H1 (cell line): ENCODE measurements at regions not wholly inside any gene's neighbourhood (a gene's known extent, or its start where the extent isn't known, plus 50 kb on each side); places are given as distances from the start of the nearest gene placed in this dataset.
A peak's percentile ranks its signal among the peaks of the same experiment; 100 is the strongest.

ENCODE experiments used
- CTCF ChIA-PET: fragments of 300-600 bp; sonication (Branson Sonifier 250); formaldehyde crosslinking; loops from one replicate; lab custom pipeline; 2021; ENCODE audit not compliant: partially characterized antibody; lab: Charles Lee
- POLR2A ChIA-PET: fragments of 300-600 bp; sonication (Branson Sonifier 250); formaldehyde crosslinking; loops from one replicate; lab custom pipeline; 2021; ENCODE audit warnings: inconsistent platforms; ENCODE audit not compliant: partially characterized antibody; lab: Charles Lee
- DNase-seq, 2 experiments: peaks; one replicate each; pipeline versions ENCODE4 v3.0.0 to v3.0.0-alpha.2; 2010 to 2022; ENCODE audit warnings: low spot score in 2 of 2, low read depth in 1 of 2, mixed read lengths in 1 of 2
- FAIRE-seq: peaks from 2 replicates; lab custom pipeline; 2011; peaks lifted over from hg19 to GRCh38; lab: Jason Lieb, UNC
- H2AFZ ChIP-seq: 2 replicates; pipeline ENCODE4 v1.8.1; 2012; ENCODE audit warnings: low read length, inconsistent platforms
- H2AK5ac ChIP-seq: 2 replicates; pipeline ENCODE4 v1.6.1; 2013; ENCODE audit warnings: low read depth, low read length
- H2BK120ac ChIP-seq: replicated peaks from 2 replicates; pipeline ENCODE3; 2013; ENCODE audit warnings: low read depth, low read length, inconsistent platforms
- H2BK12ac ChIP-seq: 2 replicates; pipeline ENCODE4 v1.6.1; 2013; ENCODE audit warnings: low read depth, low read length
- H2BK15ac ChIP-seq: 2 replicates; pipeline ENCODE4 v1.6.1; 2013; ENCODE audit warnings: low read length
- H2BK20ac ChIP-seq: 2 replicates; pipeline ENCODE4 v1.6.1; 2013; ENCODE audit warnings: low read length
- H2BK5ac ChIP-seq: 2 replicates; pipeline ENCODE4 v1.6.1; 2013; ENCODE audit warnings: low read depth, low read length
- H3K14ac ChIP-seq: 2 replicates; pipeline ENCODE4 v1.6.1; 2013; ENCODE audit warnings: inconsistent platforms; ENCODE audit not compliant: insufficient read length
- H3K18ac ChIP-seq: 2 replicates; pipeline ENCODE4 v1.6.1; 2013; ENCODE audit warnings: low read length; ENCODE audit errors: extremely low read depth
- H3K23ac ChIP-seq: 2 replicates; pipeline ENCODE4 v1.6.1; 2013; ENCODE audit warnings: inconsistent platforms; ENCODE audit not compliant: insufficient read length
- H3K23me2 ChIP-seq: 2 replicates; pipeline ENCODE4 v1.6.1; 2013; ENCODE audit warnings: low read depth, low read length
- H3K27ac ChIP-seq: 2 replicates; pipeline ENCODE4 v1.6.1; 2011; ENCODE audit warnings: low read depth, low read length, inconsistent platforms
- H3K27me3 ChIP-seq, 4 experiments: replicated peaks in 1 of 4; 1 replicate in 1 of 4; 2 replicates in 3 of 4; pipeline versions ENCODE4 v1.6.1 to v1.8.1; 2011 to 2013; ENCODE audit warnings: low read length in 3 of 4, mild to moderate bottlenecking in 3 of 4, inconsistent platforms in 2 of 4, mixed read lengths in 2 of 4, moderate library complexity in 1 of 4; ENCODE audit not compliant: control insufficient read depth in 3 of 4, insufficient read depth in 3 of 4; ENCODE audit errors: extremely low read depth in 1 of 4
- H3K36me3 ChIP-seq, 4 experiments: 2 replicates each; pipeline versions ENCODE4 v1.6.1 to v1.8.1; 2011 to 2013; ENCODE audit warnings: mild to moderate bottlenecking in 4 of 4, low read length in 3 of 4, moderate library complexity in 2 of 4, control low read depth in 1 of 4, inconsistent platforms in 1 of 4; ENCODE audit not compliant: insufficient read depth in 4 of 4, control insufficient read depth in 2 of 4
- H3K4ac ChIP-seq: replicated peaks from 2 replicates; pipeline ENCODE3; 2013; ENCODE audit warnings: low read length, low read depth, mixed read lengths, inconsistent platforms; ENCODE audit not compliant: insufficient read length
- H3K4me1 ChIP-seq, 4 experiments: replicated peaks in 1 of 4; 1 replicate in 1 of 4; 2 replicates in 3 of 4; pipeline versions ENCODE4 v1.6.1 to v1.8.1; 2011 to 2013; ENCODE audit warnings: low read length in 3 of 4, inconsistent platforms in 2 of 4, mixed read lengths in 1 of 4; ENCODE audit not compliant: insufficient read depth in 4 of 4, control insufficient read depth in 3 of 4
- H3K4me2 ChIP-seq, 2 experiments: 2 replicates each; pipeline versions ENCODE4 v1.6.1 to v1.8.1; 2011 to 2013; ENCODE audit warnings: low read depth in 2 of 2, low read length in 2 of 2, control low read depth in 1 of 2, inconsistent platforms in 1 of 2, mild to moderate bottlenecking in 1 of 2; ENCODE audit not compliant: insufficient read depth in 1 of 2
- H3K4me3 ChIP-seq, 4 experiments: fragments of 200-600, 300-600 bp in 1 of 4; sonication (generic), shearing (Covaris generic), sonication (Bioruptor Twin) in 1 of 4; 2 replicates each; pipeline versions ENCODE4 v1.5.1 to v1.8.1; 2011 to 2016; ENCODE audit warnings: low read length in 4 of 4, low read depth in 3 of 4, control low read depth in 2 of 4, inconsistent platforms in 2 of 4, mild to moderate bottlenecking in 2 of 4, mixed read lengths in 1 of 4, moderate library complexity in 1 of 4; ENCODE audit not compliant: insufficient read depth in 2 of 4; ENCODE audit errors: extremely low read depth in 1 of 4
- H3K56ac ChIP-seq: replicated peaks from 2 replicates; pipeline ENCODE3; 2013; ENCODE audit warnings: low read depth, mild to moderate bottlenecking, mixed read lengths, low read length, inconsistent platforms; ENCODE audit not compliant: insufficient read length
- H3K79me1 ChIP-seq: 2 replicates; pipeline ENCODE4 v1.6.1; 2013; ENCODE audit warnings: low read depth, low read length, control low read depth
- H3K79me2 ChIP-seq, 2 experiments: 2 replicates each; pipeline versions ENCODE4 v1.6.1 to v1.8.1; 2012 to 2013; ENCODE audit warnings: low read length in 2 of 2, mild to moderate bottlenecking in 2 of 2, inconsistent platforms in 1 of 2; ENCODE audit not compliant: insufficient read depth in 2 of 2, control insufficient read depth in 1 of 2
- H3K9ac ChIP-seq, 4 experiments: replicated peaks in 1 of 4; 1 replicate in 1 of 4; 2 replicates in 3 of 4; pipeline versions ENCODE4 v1.6.1 to v1.8.1; 2011 to 2013; ENCODE audit warnings: low read depth in 3 of 4, low read length in 3 of 4, control low read depth in 2 of 4, mild to moderate bottlenecking in 2 of 4, moderate library complexity in 2 of 4, inconsistent platforms in 1 of 4; ENCODE audit errors: extremely low read depth in 1 of 4
- H3K9me3 ChIP-seq, 2 experiments: 2 replicates each; pipeline versions ENCODE4 v1.6.1 to v1.8.1; 2012 to 2013; ENCODE audit warnings: mild to moderate bottlenecking in 2 of 2, moderate library complexity in 2 of 2, control low read depth in 1 of 2, inconsistent platforms in 1 of 2, low read depth in 1 of 2, low read length in 1 of 2, mixed read lengths in 1 of 2; ENCODE audit not compliant: insufficient read depth in 2 of 2
- H4K20me1 ChIP-seq, 2 experiments: replicated peaks in 1 of 2; 2 replicates each; pipeline versions ENCODE3 to v1.8.1; 2011 to 2013; ENCODE audit warnings: inconsistent platforms in 2 of 2, low read length in 2 of 2, mild to moderate bottlenecking in 1 of 2; ENCODE audit not compliant: insufficient read depth in 2 of 2, control insufficient read depth in 1 of 2
- H4K5ac ChIP-seq: 2 replicates; pipeline ENCODE4 v1.6.1; 2013; ENCODE audit warnings: low read length, low read depth, mixed read lengths, inconsistent platforms; ENCODE audit not compliant: insufficient read length
- H4K8ac ChIP-seq: 2 replicates; pipeline ENCODE4 v1.8.0; 2013; ENCODE audit warnings: mild to moderate bottlenecking, moderate library complexity, low read length, inconsistent platforms; ENCODE audit not compliant: insufficient read depth; ENCODE audit errors: extremely low read depth
- H4K91ac ChIP-seq: replicated peaks from 2 replicates; pipeline ENCODE3; 2013; ENCODE audit warnings: low read length, mixed read lengths, inconsistent platforms; ENCODE audit not compliant: insufficient read length
- ATF3 ChIP-seq: IDR thresholded peaks from 2 replicates; pipeline ENCODE4 v1.6.1; 2011; ENCODE audit warnings: low read depth, mild to moderate bottlenecking, low read length; ENCODE audit not compliant: insufficient read depth
- CTCF ChIP-seq, 3 experiments: IDR thresholded peaks; 1 replicate in 2 of 3; 2 replicates in 1 of 3; pipeline versions ENCODE4 v1.5.1 to v1.6.1; 2011; ENCODE audit warnings: low read length in 3 of 3, mild to moderate bottlenecking in 3 of 3, inconsistent platforms in 2 of 3, low read depth in 1 of 3, moderate library complexity in 1 of 3; ENCODE audit not compliant: insufficient read depth in 1 of 3; ENCODE audit errors: control extremely low read depth in 1 of 3
- JUND ChIP-seq: IDR thresholded peaks from 2 replicates; pipeline ENCODE4 v1.6.1; 2011; ENCODE audit warnings: mild to moderate bottlenecking, improper control_type of control experiment, low read length
- KDM1A ChIP-seq: fragments of 200-600, 300-600 bp; sonication (generic); IDR thresholded peaks from 2 replicates; pipeline ENCODE4 v1.7.1; 2016; ENCODE audit warnings: mild to moderate bottlenecking, low read length, borderline replicate concordance
- RFX5 ChIP-seq: IDR thresholded peaks from 2 replicates; pipeline ENCODE4 v1.6.1; 2011; ENCODE audit warnings: low read depth, low read length, improper control_type of control experiment, borderline replicate concordance
- SIX5 ChIP-seq: IDR thresholded peaks from 2 replicates; pipeline ENCODE4 v1.6.1; 2011; ENCODE audit warnings: mild to moderate bottlenecking, low read depth, low read length
- SP2 ChIP-seq: IDR thresholded peaks from 2 replicates; pipeline ENCODE4 v1.6.1; 2012; ENCODE audit warnings: mild to moderate bottlenecking, low read length, inconsistent platforms
- SUZ12 ChIP-seq: fragments of 200-600 bp; sonication (generic); IDR thresholded peaks from 2 replicates; pipeline ENCODE4 v1.6.1; 2012; ENCODE audit warnings: mild to moderate bottlenecking, inconsistent platforms, low read length, moderate library complexity, mixed read lengths
- TCF12 ChIP-seq: IDR thresholded peaks from 2 replicates; pipeline ENCODE4 v1.6.1; 2011; ENCODE audit warnings: low read depth, mild to moderate bottlenecking, low read length
- USF2 ChIP-seq: IDR thresholded peaks from 2 replicates; pipeline ENCODE4 v1.6.1; 2011; ENCODE audit warnings: low read length, improper control_type of control experiment
- WGBS, 2 experiments: shearing (Covaris generic) in 1 of 2; methylation state at CpG; one replicate each; pipeline versions ENCODE4 v1.1.6 to v1.1.7; 2013 to 2015; ENCODE audit warnings: low lambda C conversion rate in 2 of 2, mixed read lengths in 2 of 2, inconsistent platforms in 1 of 2, low coverage in 1 of 2, missing lambda C conversion rate in 1 of 2; ENCODE audit not compliant: insufficient replicate concordance in 2 of 2, insufficient coverage in 1 of 2, insufficient read length in 1 of 2; ENCODE audit errors: extremely low coverage in 1 of 2, missing lambda C conversion rate in 1 of 2; 5-methylcytosine and 5-hydroxymethylcytosine counted together

GRCh38 chr6:30820193-30820592, 64.1 kb upstream of the DDR1 start:
- Histone ChIP-seq H4K91ac (no peak overlapping the region), H2AK5ac (no peak overlapping the region), H2BK12ac (peak overlapping the region; percentile 18; the same call in 1 of the 2 replicates), H3K27me3 (no peaks in the 10 kb centered on the region), H3K18ac (no peak overlapping the region), H3K56ac (no peak overlapping the region), H4K5ac (no peak overlapping the region), H3K4me3 (no peak overlapping the region), H2AFZ (no peak overlapping the region), H3K4me2 (no peak overlapping the region), H2BK20ac (no peak overlapping the region), H3K4me1 (peaks cover 0 to 3% (median 0%) of the 10 kb centered on the region in 4 experiments; a peak in 1 of 7 replicates), H3K4ac (no peak overlapping the region), H3K79me2 (no peaks in the 10 kb centered on the region), H2BK5ac (no peak overlapping the region), H2BK120ac (no peak overlapping the region), H3K36me3 (no peaks in the 10 kb centered on the region), H4K8ac (no peak overlapping the region), H3K23me2 (no peaks in the 10 kb centered on the region), H3K23ac (no peak overlapping the region), H3K9ac (no peak overlapping the region), H3K79me1 (no peaks in the 10 kb centered on the region), H3K14ac (no peak overlapping the region), H2BK15ac (0 out of 2 replicates have a peak overlapping the region, but pooled peaks have one; percentile 6), H3K27ac (no peak overlapping the region), H4K20me1 (no peaks in the 10 kb centered on the region), H3K9me3 (no peaks in the 10 kb centered on the region)
- DNase-seq = no peak
- no peak for FAIRE-seq
- 94% methylated on average over 1 of the region's 1 CpG; no CpG with 5 or more reads in 1 of the 2 experiments for WGBS, 2 experiments
- CTCF ChIA-PET = interaction anchor here (0.6 to 18.4 kb wide), 17 partner anchors 8 to 271 kb away, joined by 3 to 220 read pairs (median 5); partner anchors contain the start of gene VARS2
- POLR2A ChIA-PET = interaction anchor here (1.1 to 1.8 kb wide), 2 partner anchors 9 to 11 kb away, joined by 4 to 7 read pairs; no protein-coding TSS in a partner anchor
- TF ChIP-seq SP2 (no peak), SUZ12 (no peak), JUND (no peak), TCF12 (no peak), RFX5 (no peak), CTCF (IDR thresholded peaks at IDR 0.05; ENCODE audit: control extremely low read depth in 1 of 3, insufficient read depth in 1 of 3, low read depth in 1 of 3, low read length in 3 of 3) (no peak), SIX5 (no peak), USF2 (no peak), ATF3 (no peak), KDM1A (no peak)
